Breast epithelium (tissue), 4 donors: ENCODE measurements at regions not wholly inside any gene's neighbourhood (a gene's known extent, or its start where the extent isn't known, plus 50 kb on each side); places are given as distances from the start of the nearest gene placed in this dataset.
A peak's percentile ranks its signal among the peaks of the same experiment; 100 is the strongest.
"Not testable (repeated sequence)": the region's sequence is repeated elsewhere in the genome, so short reads cannot be mapped to it uniquely, and the experiment has no call there.

ENCODE experiments used
- DNase-seq, 2 donors: peaks; one replicate each; pipeline ENCODE4 v3.0.0-alpha.2; 2019; ENCODE audit warnings: low spot score in 2 of 2
- H3K27ac ChIP-seq, 2 donors: fragments of 200-600 bp; sonication (generic) in 1 of 2; one replicate each; pipeline ENCODE4 v1.5.1; 2016 to 2019; ENCODE audit warnings: mild to moderate bottlenecking in 1 of 2
- H3K27me3 ChIP-seq, 2 donors: fragments of 200-600 bp; sonication (generic) in 1 of 2; one replicate each; pipeline versions ENCODE4 v1.5.1 to v1.6.0; 2017 to 2019; ENCODE audit warnings: control low read depth in 1 of 2, mild to moderate bottlenecking in 1 of 2
- H3K36me3 ChIP-seq: fragments of 200-600 bp; one replicate; pipeline ENCODE4 v1.5.1; 2019
- H3K4me1 ChIP-seq, 2 donors: fragments of 200-600 bp; sonication (generic); one replicate each; pipeline ENCODE4 v1.5.1; 2016 to 2019; ENCODE audit warnings: control low read depth in 1 of 2
- H3K4me3 ChIP-seq, 3 donors: fragments of 200-600 bp; sonication (generic); 1 replicate in 2 of 3; 2 replicates in 1 of 3; pipeline ENCODE4 v1.5.1; 2016 to 2019; ENCODE audit warnings: mild to moderate bottlenecking in 3 of 3, moderate library complexity in 2 of 3
- H3K9me3 ChIP-seq, 2 donors: fragments of 200-600 bp; sonication (generic) in 1 of 2; one replicate each; pipeline ENCODE4 v1.5.1; 2016 to 2019; ENCODE audit warnings: control low read depth in 1 of 2
- POLR2A ChIP-seq: fragments of 450-650 bp; IDR thresholded peaks from one replicate; pipeline ENCODE4 v1.6.1; 2016; ENCODE audit warnings: antibody characterized with exemption, mild to moderate bottlenecking, moderate library complexity
- POLR2AphosphoS5 ChIP-seq, 3 donors: sonication (generic); formaldehyde crosslinking; IDR thresholded peaks; one replicate each; pipeline ENCODE4 v1.6.1; 2017; ENCODE audit warnings: antibody characterized with exemption in 3 of 3
- intact Hi-C: fragments of 100-400 bp; cut with DNase I; formaldehyde crosslinking; loops from one replicate; pipeline ENCODE4 v1.15.1; 2023; ENCODE audit warnings: low total_unique reads
- TF ChIP-seq, protein P1 (sequence below), 3 donors: fragments of 450-650 bp; IDR thresholded peaks; one replicate each; pipeline ENCODE4 v1.5.1; 2016 to 2017; ENCODE audit warnings: antibody characterized with exemption in 3 of 3, mild to moderate bottlenecking in 3 of 3, moderate library complexity in 3 of 3

DNA sequence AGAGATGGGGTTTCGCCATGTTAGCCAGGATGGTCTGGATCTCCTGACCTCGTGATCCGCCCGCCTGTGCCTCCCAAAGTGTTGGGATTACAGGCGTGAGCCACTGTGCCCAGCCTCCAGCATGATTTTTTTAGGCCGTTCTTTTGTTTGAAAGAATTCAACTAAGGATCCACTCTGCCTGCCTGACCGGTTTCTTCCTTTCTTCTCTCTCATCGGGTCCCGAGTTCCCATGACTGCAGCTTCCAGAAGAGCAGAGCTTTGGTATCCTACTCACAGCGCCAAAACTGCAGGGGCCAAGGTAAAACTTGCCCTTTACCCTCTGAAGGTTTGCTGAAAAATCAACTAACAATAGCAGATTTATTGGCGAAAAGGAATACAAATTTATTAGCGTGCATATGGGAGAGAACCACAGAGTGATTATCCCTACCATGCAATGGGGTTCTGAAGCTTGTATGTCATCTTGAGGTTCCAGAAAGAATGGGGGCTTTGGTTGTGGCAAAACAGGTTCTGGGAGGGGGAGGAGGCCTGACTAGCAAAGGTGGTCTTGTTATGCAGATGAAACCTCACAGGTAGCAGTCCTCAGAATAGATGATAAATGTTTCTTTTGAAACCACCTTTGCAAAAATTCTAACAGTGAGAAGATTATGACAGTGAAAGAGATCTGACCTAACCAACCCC lies 87.0 kb upstream of the MSH6 start:
- Histone ChIP-seq H3K27me3 (no peaks in the 10 kb centered on the region), H3K36me3 (no peaks in the 10 kb centered on the region), H3K9me3 (no peaks in the 10 kb centered on the region), H3K4me3 (no peak overlapping the region), H3K27ac (no peak overlapping the region), H3K4me1 (no peaks in the 10 kb centered on the region)
- TF ChIP-seq POLR2AphosphoS5 (IDR thresholded peaks at IDR 0.05): no peak
- TF ChIP-seq, protein P1, sequence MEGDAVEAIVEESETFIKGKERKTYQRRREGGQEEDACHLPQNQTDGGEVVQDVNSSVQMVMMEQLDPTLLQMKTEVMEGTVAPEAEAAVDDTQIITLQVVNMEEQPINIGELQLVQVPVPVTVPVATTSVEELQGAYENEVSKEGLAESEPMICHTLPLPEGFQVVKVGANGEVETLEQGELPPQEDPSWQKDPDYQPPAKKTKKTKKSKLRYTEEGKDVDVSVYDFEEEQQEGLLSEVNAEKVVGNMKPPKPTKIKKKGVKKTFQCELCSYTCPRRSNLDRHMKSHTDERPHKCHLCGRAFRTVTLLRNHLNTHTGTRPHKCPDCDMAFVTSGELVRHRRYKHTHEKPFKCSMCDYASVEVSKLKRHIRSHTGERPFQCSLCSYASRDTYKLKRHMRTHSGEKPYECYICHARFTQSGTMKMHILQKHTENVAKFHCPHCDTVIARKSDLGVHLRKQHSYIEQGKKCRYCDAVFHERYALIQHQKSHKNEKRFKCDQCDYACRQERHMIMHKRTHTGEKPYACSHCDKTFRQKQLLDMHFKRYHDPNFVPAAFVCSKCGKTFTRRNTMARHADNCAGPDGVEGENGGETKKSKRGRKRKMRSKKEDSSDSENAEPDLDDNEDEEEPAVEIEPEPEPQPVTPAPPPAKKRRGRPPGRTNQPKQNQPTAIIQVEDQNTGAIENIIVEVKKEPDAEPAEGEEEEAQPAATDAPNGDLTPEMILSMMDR (IDR thresholded peaks at IDR 0.05): no peak
- no peak for TF ChIP-seq POLR2A
- DNase-seq: peak in 1 of 2 donors; percentile 3
- intact Hi-C loops: no loop called here

GRCh38 chr2:47694451-47694850 lies 88.5 kb upstream of the MSH6 start:
- intact Hi-C loops, H3K36me3 ChIP-seq, H3K27ac ChIP-seq, H3K4me3 ChIP-seq, H3K4me1 ChIP-seq, H3K27me3 ChIP-seq, H3K9me3 ChIP-seq: not testable (repeated sequence)
- peak in 1 of 2 donors; percentile 9 for DNase-seq

DNA sequence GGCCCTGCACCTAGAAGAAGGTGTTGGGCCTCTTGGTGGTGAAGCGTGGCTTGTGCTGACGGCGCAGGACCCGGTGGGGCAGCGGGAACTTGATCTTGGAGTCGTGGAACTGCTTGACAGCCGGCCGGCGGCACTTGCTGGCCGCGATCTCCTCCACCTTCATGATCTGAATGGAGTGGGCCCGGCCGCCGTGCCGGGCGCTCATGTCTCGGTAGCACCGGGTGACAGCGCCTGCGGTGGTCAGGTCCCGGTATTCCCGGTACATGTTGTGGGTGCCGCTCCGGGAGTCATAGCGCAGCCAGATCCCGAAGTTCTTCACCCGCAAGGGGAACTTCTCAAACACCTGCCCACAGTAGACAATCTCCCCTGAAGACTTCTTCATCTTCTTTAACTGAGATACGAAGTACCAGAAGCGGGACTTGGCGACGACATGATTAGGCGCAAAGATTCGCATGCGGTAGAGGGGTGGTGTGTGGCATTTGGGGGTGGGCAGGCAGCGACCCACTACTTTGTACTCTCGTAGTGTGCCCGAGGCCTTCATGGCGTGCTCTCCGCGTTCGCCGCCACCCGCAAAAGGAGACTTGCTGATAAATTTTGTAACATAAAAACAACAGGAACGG lies 92.1 kb upstream of the MSH6 start:
- H3K36me3 ChIP-seq, DNase-seq, intact Hi-C loops, H3K4me1 ChIP-seq, H3K4me3 ChIP-seq, H3K27ac ChIP-seq, H3K9me3 ChIP-seq, H3K27me3 ChIP-seq: not testable (repeated sequence)

GRCh38 chr2:47690132-47690531 lies 92.8 kb upstream of the MSH6 start:
- TF ChIP-seq POLR2AphosphoS5 (IDR thresholded peaks at IDR 0.05) (no peak), POLR2A (no peak)
- no peak for DNase-seq
- intact Hi-C loops: no loop called here
- no peak overlapping the region for H3K27ac ChIP-seq
- no peak overlapping the region for H3K4me3 ChIP-seq
- no peaks in the 10 kb centered on the region for H3K36me3 ChIP-seq
- H3K9me3 ChIP-seq: peaks cover 0 to 4% of the 10 kb centered on the region in 2 donors
- no peaks in the 10 kb centered on the region for H3K4me1 ChIP-seq
- H3K27me3 ChIP-seq: no peaks in the 10 kb centered on the region

DNA sequence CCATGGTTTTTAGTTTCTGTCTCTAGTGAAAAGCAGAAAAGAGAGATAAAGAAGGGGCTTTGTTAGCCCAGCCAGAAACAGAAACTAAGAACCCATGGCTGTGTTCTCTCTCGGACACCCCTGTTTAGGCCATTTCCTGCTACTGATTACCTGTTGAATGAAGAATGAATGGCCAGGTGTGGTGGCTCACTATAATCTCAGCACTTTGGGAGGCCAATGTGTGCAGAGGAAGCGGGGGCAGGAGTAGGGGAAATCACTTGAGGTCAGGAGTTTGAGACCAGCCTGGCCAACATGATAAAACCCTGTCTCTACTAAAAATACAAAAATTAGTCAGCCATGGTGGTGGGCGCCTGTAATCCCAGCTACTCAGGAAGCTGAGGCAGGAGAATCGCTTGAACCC lies 93.8 kb upstream of the MSH6 start:
- peak overlapping the region in 1 of 2 donors; percentile 31 for H3K27ac ChIP-seq
- H3K36me3 ChIP-seq, H3K4me3 ChIP-seq, H3K4me1 ChIP-seq, H3K27me3 ChIP-seq, H3K9me3 ChIP-seq, DNase-seq, intact Hi-C loops: not testable (repeated sequence)

DNA sequence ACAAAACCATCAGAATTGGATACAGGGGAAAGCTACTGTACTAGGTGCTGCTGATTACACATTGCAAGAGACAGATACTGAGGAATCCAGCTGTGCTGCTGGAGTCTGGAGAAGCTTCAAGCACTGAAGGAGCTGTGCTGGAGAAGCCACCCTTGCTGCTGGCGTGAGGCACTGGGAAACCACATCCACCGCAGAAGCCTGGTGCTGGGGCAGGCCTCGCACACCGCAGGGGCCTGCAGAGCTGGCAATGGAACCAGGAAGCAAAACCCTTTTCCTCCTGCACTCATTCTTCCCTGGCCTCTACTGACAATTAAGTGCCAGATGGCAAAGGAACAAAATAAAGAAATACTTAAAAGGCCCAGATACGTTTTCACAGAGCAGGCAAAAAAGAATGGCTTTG lies 94.4 kb upstream of the MSH6 start:
- Histone ChIP-seq H3K4me3 (no peak overlapping the region), H3K36me3 (no peaks in the 10 kb centered on the region), H3K4me1 (no peaks in the 10 kb centered on the region), H3K27me3 (no peaks in the 10 kb centered on the region), H3K9me3 (peaks cover 0 to 4% of the 10 kb centered on the region in 2 donors), H3K27ac (no peak overlapping the region)
- intact Hi-C loops: no loop called here
- TF ChIP-seq POLR2A: no peak
- TF ChIP-seq POLR2AphosphoS5 (IDR thresholded peaks at IDR 0.05): no peak
- TF ChIP-seq, protein P1 (IDR thresholded peaks at IDR 0.05): no peak
- peak in 1 of 2 donors; percentile 20 for DNase-seq

GRCh38 chr2:47687856-47688255 lies 95.1 kb upstream of the MSH6 start:
- Histone ChIP-seq H3K4me3 (no peak overlapping the region), H3K27me3 (no peaks in the 10 kb centered on the region), H3K4me1 (no peaks in the 10 kb centered on the region), H3K36me3 (no peaks in the 10 kb centered on the region), H3K9me3 (peaks cover 0 to 4% of the 10 kb centered on the region in 2 donors), H3K27ac (no peak overlapping the region)
- intact Hi-C loops: no loop called here
- no peak for DNase-seq
- TF ChIP-seq, protein P1 (IDR thresholded peaks at IDR 0.05): no peak
- no peak for TF ChIP-seq POLR2AphosphoS5 (IDR thresholded peaks at IDR 0.05)
- no peak for TF ChIP-seq POLR2A
